MM.1S (cell line): ENCODE measurements at regions not wholly inside any gene's neighbourhood (a gene's known extent, or its start where the extent isn't known, plus 50 kb on each side); places are given as distances from the start of the nearest gene placed in this dataset.

Experiments
- DNase-seq: peaks from one replicate; pipeline ENCODE4 v3.0.0-alpha.2; 2015
- H2AFZ ChIP-seq: fragments of 300-600 bp; sonication (generic); 2 replicates; pipeline ENCODE4 v1.6.0; 2016; ENCODE audit warnings: antibody characterized with exemption, low read length
- H3F3A ChIP-seq: fragments of 300-600 bp; sonication (generic); 2 replicates; pipeline ENCODE4 v1.6.1; 2016; ENCODE audit warnings: mild to moderate bottlenecking, antibody characterized with exemption, low read length, moderate library complexity, mixed read lengths; ENCODE audit not compliant: insufficient read depth
- H3K27ac ChIP-seq: fragments of 300-600 bp; sonication (generic); 2 replicates; pipeline ENCODE4 v1.5.1; 2016; ENCODE audit warnings: mild to moderate bottlenecking, low read length
- H3K27me3 ChIP-seq: fragments of 300-600 bp; sonication (generic); replicated peaks from 2 replicates; pipeline ENCODE4 v1.6.0; 2016; ENCODE audit warnings: low read length; ENCODE audit not compliant: insufficient read depth
- H3K36me3 ChIP-seq: fragments of 300-600 bp; sonication (generic); replicated peaks from 2 replicates; pipeline ENCODE4 v1.6.1; 2016; ENCODE audit warnings: mild to moderate bottlenecking, low read length, mixed read lengths; ENCODE audit not compliant: insufficient read depth
- H3K4me1 ChIP-seq: fragments of 300-600 bp; sonication (generic); 2 replicates; pipeline ENCODE4 v1.6.1; 2016; ENCODE audit warnings: low read length, mixed read lengths
- H3K4me2 ChIP-seq: fragments of 300-600 bp; sonication (generic); 2 replicates; pipeline ENCODE4 v1.6.0; 2016; ENCODE audit warnings: low read depth, low read length
- H3K4me3 ChIP-seq: fragments of 300-600 bp; sonication (generic); 2 replicates; pipeline ENCODE4 v1.5.1; 2016; ENCODE audit warnings: low read length, mixed read lengths
- H3K79me2 ChIP-seq: fragments of 300-600 bp; sonication (generic); 2 replicates; pipeline ENCODE4 v1.6.1; 2016; ENCODE audit warnings: mixed run types, low read length, mixed read lengths
- H3K9ac ChIP-seq: fragments of 300-600 bp; sonication (generic); 2 replicates; pipeline ENCODE4 v1.6.1; 2016; ENCODE audit warnings: low read length, mixed read lengths
- H3K9me2 ChIP-seq: fragments of 300-600 bp; sonication (generic); replicated peaks from 2 replicates; pipeline ENCODE4 v1.6.1; 2016; ENCODE audit warnings: mild to moderate bottlenecking, low read length, mixed read lengths; ENCODE audit not compliant: insufficient read depth
- H3K9me3 ChIP-seq: fragments of 300-600 bp; sonication (generic); replicated peaks from 2 replicates; pipeline ENCODE4 v1.6.1; 2016; ENCODE audit warnings: mild to moderate bottlenecking, low read length, mixed read lengths; ENCODE audit not compliant: insufficient read depth
- H4K20me1 ChIP-seq: fragments of 300-600 bp; sonication (generic); 2 replicates; pipeline ENCODE4 v1.6.1; 2016; ENCODE audit warnings: mild to moderate bottlenecking, low read length, moderate library complexity, mixed read lengths; ENCODE audit not compliant: insufficient read depth
- CTCF ChIP-seq: fragments of 300-600 bp; sonication (generic); IDR thresholded peaks from 2 replicates; pipeline ENCODE4 v1.5.1; 2016; ENCODE audit warnings: antibody characterized with exemption, low read length, mixed read lengths
- EZH2 ChIP-seq: fragments of 300-600 bp; sonication (generic); optimal IDR thresholded peaks from 2 replicates; pipeline ENCODE3; 2017; ENCODE audit warnings: low read depth, mild to moderate bottlenecking, antibody characterized with exemption, low read length, mixed read lengths
- EZH2phosphoT487 ChIP-seq: fragments of 300-600 bp; sonication (generic); IDR thresholded peaks from 2 replicates; pipeline ENCODE4 v1.6.1; 2018; ENCODE audit warnings: antibody characterized with exemption, low read length

- no peak overlapping the region for H3K4me3 ChIP-seq
- TF ChIP-seq EZH2 (no peak), CTCF (peak; percentile 73)
- H3K4me2 ChIP-seq: no peak overlapping the region
- H3K27ac ChIP-seq: no peak overlapping the region
- no peaks in the 10 kb centered on the region for H3K27me3 ChIP-seq
- H3F3A ChIP-seq: no peaks in the 10 kb centered on the region
- peaks cover 12% of the 10 kb centered on the region; the same call in 1 of the 2 replicates for H3K4me1 ChIP-seq
- no peaks in the 10 kb centered on the region for H3K9me3 ChIP-seq
- no peak overlapping the region for H2AFZ ChIP-seq
- H3K36me3 ChIP-seq: no peaks in the 10 kb centered on the region
- no peak overlapping the region for H3K9ac ChIP-seq
- no peaks in the 10 kb centered on the region for H3K79me2 ChIP-seq
- no peaks in the 10 kb centered on the region for H4K20me1 ChIP-seq
- DNase-seq: peak; percentile 54
- no peaks in the 10 kb centered on the region for H3K9me2 ChIP-seq
Observed at GRCh38 chr14:82710267-82710841, 1176.7 kb upstream of the SEL1L start.

GRCh38 chr14:82719617-82720016 is 1186.0 kb upstream of the SEL1L start:
- Histone ChIP-seq H3K27me3 (no peaks in the 10 kb centered on the region), H3K4me3 (peak overlapping the region; percentile 39; the same call in 1 of the 2 replicates), H3K4me1 (peaks cover 7% of the 10 kb centered on the region; the same call in 1 of the 2 replicates), H4K20me1 (no peaks in the 10 kb centered on the region), H3K9me3 (no peaks in the 10 kb centered on the region), H3K36me3 (no peaks in the 10 kb centered on the region), H3K79me2 (no peaks in the 10 kb centered on the region), H3K27ac (peak overlapping the region; percentile 88; the same call in 1 of the 2 replicates), H3K9ac (peak overlapping the region; percentile 59; the same call in 1 of the 2 replicates), H3K4me2 (peak overlapping the region; percentile 73), H2AFZ (0 out of 2 replicates have a peak overlapping the region, but pooled peaks have one; percentile 35), H3F3A (no peaks in the 10 kb centered on the region), H3K9me2 (no peaks in the 10 kb centered on the region)
- no peak for TF ChIP-seq EZH2phosphoT487
- no peak for TF ChIP-seq CTCF
- TF ChIP-seq EZH2: no peak
- DNase-seq: no peak

- no peaks in the 10 kb centered on the region for H3K9me2 ChIP-seq
- H2AFZ ChIP-seq: peak overlapping the region; percentile 80
- no peaks in the 10 kb centered on the region for H4K20me1 ChIP-seq
- H3K4me3 ChIP-seq: peak overlapping the region; percentile 39
- H3K4me2 ChIP-seq: peak overlapping the region; percentile 73
- H3F3A ChIP-seq: no peaks in the 10 kb centered on the region
- H3K27me3 ChIP-seq: no peaks in the 10 kb centered on the region
- H3K4me1 ChIP-seq: peaks cover 7% of the 10 kb centered on the region; the same call in 1 of the 2 replicates
- no peaks in the 10 kb centered on the region for H3K36me3 ChIP-seq
- peak overlapping the region; percentile 59 for H3K9ac ChIP-seq
- no peaks in the 10 kb centered on the region for H3K79me2 ChIP-seq
- TF ChIP-seq EZH2phosphoT487 (no peak), EZH2 (no peak), CTCF (no peak)
- DNase-seq: no peak
- H3K9me3 ChIP-seq: no peaks in the 10 kb centered on the region
- peak overlapping the region; percentile 88 for H3K27ac ChIP-seq
Observed at GRCh38 chr14:82720431-82720830, 1186.8 kb upstream of the SEL1L start.
